Body of pancreas (tissue), 4 donors: ENCODE measurements at regions not wholly inside any gene's neighbourhood (a gene's known extent, or its start where the extent isn't known, plus 50 kb on each side); places are given as distances from the start of the nearest gene placed in this dataset.

Experiments
- CTCF ChIP-seq, 7 experiments: fragments of 450-650 bp in 4 of 7; fragments of 200-600 bp in 3 of 7; sonication (generic) in 3 of 7; IDR thresholded peaks; one replicate each; pipeline ENCODE4 v1.5.1; 2016 to 2019; ENCODE audit warnings: antibody characterized with exemption in 7 of 7
- POLR2A ChIP-seq, 3 donors: fragments of 450-650 bp; IDR thresholded peaks; one replicate each; pipeline ENCODE4 v1.6.1; 2016; ENCODE audit warnings: antibody characterized with exemption in 3 of 3, mild to moderate bottlenecking in 2 of 3

- TF ChIP-seq POLR2A (IDR thresholded peaks at IDR 0.05), result no peak
- no peak for TF ChIP-seq CTCF (IDR thresholded peaks at IDR 0.05)
Observed at GRCh38 chr9:1922026-1922425, 93.1 kb upstream of the SMARCA2 start.
